ENCODE measurements at regions not wholly inside any gene's neighbourhood (a gene's known extent, or its start where the extent isn't known, plus 50 kb on each side); places are given as distances from the start of the nearest gene placed in this dataset.

DNA sequence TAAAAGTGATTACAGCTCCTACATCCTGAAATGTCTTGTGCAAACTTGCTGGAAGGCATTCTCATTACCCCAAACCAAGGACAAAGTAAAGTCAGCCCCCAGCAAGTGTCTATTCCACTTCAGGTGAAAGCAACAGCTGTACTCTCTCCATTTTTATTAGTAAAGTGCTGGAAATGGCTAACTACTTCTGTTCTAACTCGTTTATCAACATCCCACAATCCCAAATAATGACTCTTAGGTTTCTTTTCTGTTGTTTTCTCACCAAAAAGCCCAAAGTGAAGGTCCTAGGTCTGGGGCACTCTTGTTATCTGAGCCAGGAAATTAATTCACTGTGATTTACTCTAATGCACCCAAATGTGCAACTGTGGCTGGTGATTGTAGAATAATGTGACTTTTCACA lies 105.7 kb downstream of the LRRC30 start:
- Histone ChIP-seq H3K4me1 (ENCODE audit: control insufficient read depth in 2 of 2, insufficient read depth in 2 of 2, low read length in 2 of 2) (no peaks in the 10 kb centered on the region), H3K27ac (ENCODE audit: low read depth in 1 of 2, low read length in 1 of 2) (no peak overlapping the region), H3K27me3 (ENCODE audit: control insufficient read depth in 2 of 2, insufficient read depth in 1 of 2, low read length in 1 of 2) (no peaks in the 10 kb centered on the region), H3K36me3 (ENCODE audit: control insufficient read depth in 2 of 2, insufficient read depth in 2 of 2, low read length in 1 of 2) (no peaks in the 10 kb centered on the region), H3K4me3 (ENCODE audit: low read length in 2 of 2) (no peak overlapping the region), H3K9me3 (ENCODE audit: control insufficient read depth in 2 of 2, insufficient read depth in 1 of 2, low read length in 1 of 2) (no peaks in the 10 kb centered on the region)
- no peak for DNase-seq (ENCODE audit: low read depth in 6 of 9, low spot score in 9 of 9)
- WGBS = 64% methylated on average over 1 of the region's 1 CpG

DNA sequence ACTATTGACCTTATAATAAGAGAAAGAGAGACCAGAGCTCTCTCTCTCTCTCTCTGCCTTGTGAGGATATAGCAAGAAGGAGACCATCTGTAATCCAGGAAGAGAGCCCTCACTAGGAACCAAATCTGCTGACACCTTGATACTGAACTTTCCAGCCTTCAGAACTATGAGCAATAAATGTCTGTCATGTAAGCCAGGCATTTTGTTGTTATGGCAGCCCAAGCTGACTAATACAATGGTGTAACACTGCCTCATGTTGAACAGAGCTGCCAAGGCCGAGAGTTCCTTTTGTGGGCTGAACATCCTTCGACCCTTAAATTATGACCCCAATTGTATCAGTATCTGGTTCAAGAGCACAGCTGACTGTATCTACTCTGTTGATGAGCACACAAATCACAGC lies 108.0 kb downstream of the LRRC30 start:
- Histone ChIP-seq H3K4me3 (ENCODE audit: low read length in 2 of 2) (no peak overlapping the region), H3K4me1 (ENCODE audit: control insufficient read depth in 2 of 2, insufficient read depth in 2 of 2, low read length in 2 of 2) (no peaks in the 10 kb centered on the region), H3K27me3 (ENCODE audit: control insufficient read depth in 2 of 2, insufficient read depth in 1 of 2, low read length in 1 of 2) (no peaks in the 10 kb centered on the region), H3K27ac (ENCODE audit: low read depth in 1 of 2, low read length in 1 of 2) (no peak overlapping the region), H3K9me3 (ENCODE audit: control insufficient read depth in 2 of 2, insufficient read depth in 1 of 2, low read length in 1 of 2) (no peaks in the 10 kb centered on the region), H3K36me3 (ENCODE audit: control insufficient read depth in 2 of 2, insufficient read depth in 2 of 2, low read length in 1 of 2) (no peaks in the 10 kb centered on the region)
- 98% methylated on average over 2 of the region's 2 CpGs for WGBS
- no peak for DNase-seq (ENCODE audit: low read depth in 6 of 9, low spot score in 9 of 9)

DNA sequence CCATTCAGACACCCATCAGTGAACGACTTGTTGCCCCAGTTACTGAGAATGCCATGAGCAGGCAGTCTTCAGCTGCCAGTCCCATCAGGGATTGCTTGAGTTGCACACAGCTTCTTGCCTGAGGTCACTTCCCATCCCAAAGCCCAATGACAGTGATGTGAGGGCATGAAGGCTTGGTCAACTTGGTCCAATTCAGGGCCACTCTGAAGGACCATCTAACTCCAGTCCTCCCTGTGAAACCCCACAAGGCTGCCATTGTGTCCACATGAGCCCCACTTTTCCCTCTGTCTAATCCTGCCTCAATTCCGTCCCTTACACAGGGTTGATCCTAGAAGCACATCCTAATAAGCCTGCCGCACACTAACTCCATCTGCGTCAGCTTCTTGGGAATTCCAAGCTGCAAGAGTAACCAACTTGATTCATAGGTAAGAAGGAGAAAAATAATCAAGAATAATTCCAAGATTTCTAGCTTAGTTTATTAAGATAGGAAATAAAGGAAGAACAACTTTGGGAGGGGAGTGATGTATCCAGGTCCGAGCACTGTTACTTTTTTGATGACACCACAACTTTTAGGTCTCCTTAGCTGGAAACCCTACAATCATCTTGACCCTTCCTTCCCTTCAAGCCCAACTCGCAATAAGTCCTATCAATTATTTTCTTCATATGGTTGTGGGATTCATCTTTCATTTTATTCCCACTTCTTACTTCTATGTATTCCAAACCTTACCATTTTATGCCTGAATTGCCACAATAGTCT lies 110.9 kb downstream of the LRRC30 start:
- H3K4me3 ChIP-seq (ENCODE audit: low read length in 2 of 2) = no peak overlapping the region
- H3K27me3 ChIP-seq (ENCODE audit: control insufficient read depth in 2 of 2, insufficient read depth in 1 of 2, low read length in 1 of 2) = no peaks in the 10 kb centered on the region
- no peak for DNase-seq (ENCODE audit: low read depth in 6 of 9, low spot score in 9 of 9)
- WGBS = 96% methylated on average over 6 of the region's 6 CpGs
- H3K36me3 ChIP-seq (ENCODE audit: control insufficient read depth in 2 of 2, insufficient read depth in 2 of 2, low read length in 1 of 2) = no peaks in the 10 kb centered on the region
- no peak overlapping the region for H3K27ac ChIP-seq (ENCODE audit: low read depth in 1 of 2, low read length in 1 of 2)
- no peaks in the 10 kb centered on the region for H3K9me3 ChIP-seq (ENCODE audit: control insufficient read depth in 2 of 2, insufficient read depth in 1 of 2, low read length in 1 of 2)
- H3K4me1 ChIP-seq (ENCODE audit: control insufficient read depth in 2 of 2, insufficient read depth in 2 of 2, low read length in 2 of 2) = no peaks in the 10 kb centered on the region

DNA sequence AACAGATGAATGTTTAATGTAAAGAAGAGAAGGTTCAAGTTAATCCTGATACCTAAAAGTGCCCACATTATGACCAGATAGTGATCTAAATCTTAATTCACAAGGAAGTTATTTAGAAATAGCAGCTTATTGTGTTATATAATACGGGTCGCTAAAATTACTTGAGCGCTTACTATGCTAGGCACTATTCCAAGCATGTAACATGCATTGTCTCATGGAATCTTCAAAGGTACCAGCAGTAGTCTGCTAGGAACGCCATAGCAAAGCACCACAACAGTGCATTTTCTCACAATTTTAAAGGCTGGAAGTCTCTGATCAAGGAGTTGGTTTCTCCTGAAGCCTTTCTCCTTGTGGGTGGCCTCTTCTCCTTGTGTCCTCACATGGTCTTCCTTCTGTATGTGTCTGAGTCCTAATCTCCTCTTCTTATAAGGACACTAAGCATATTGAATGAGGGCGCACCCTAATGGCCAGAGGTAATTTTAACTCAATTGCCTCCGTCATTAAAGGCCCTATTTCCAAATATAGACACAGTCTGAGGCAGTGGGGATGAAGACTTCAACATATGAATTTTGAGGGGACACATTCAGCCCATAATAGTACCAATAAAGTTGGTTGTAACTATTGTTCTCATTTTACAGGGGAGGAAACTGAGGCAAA lies 118.4 kb downstream of the LRRC30 start:
- 95% methylated on average over 6 of the region's 6 CpGs for WGBS
- Histone ChIP-seq H3K4me3 (ENCODE audit: low read length in 2 of 2) (no peak overlapping the region), H3K27ac (ENCODE audit: low read depth in 1 of 2, low read length in 1 of 2) (no peak overlapping the region), H3K27me3 (ENCODE audit: control insufficient read depth in 2 of 2, insufficient read depth in 1 of 2, low read length in 1 of 2) (no peaks in the 10 kb centered on the region), H3K36me3 (ENCODE audit: control insufficient read depth in 2 of 2, insufficient read depth in 2 of 2, low read length in 1 of 2) (no peaks in the 10 kb centered on the region), H3K9me3 (ENCODE audit: control insufficient read depth in 2 of 2, insufficient read depth in 1 of 2, low read length in 1 of 2) (no peaks in the 10 kb centered on the region), H3K4me1 (ENCODE audit: control insufficient read depth in 2 of 2, insufficient read depth in 2 of 2, low read length in 2 of 2) (no peaks in the 10 kb centered on the region)
- DNase-seq (ENCODE audit: low read depth in 6 of 9, low spot score in 9 of 9) = no peak

DNA sequence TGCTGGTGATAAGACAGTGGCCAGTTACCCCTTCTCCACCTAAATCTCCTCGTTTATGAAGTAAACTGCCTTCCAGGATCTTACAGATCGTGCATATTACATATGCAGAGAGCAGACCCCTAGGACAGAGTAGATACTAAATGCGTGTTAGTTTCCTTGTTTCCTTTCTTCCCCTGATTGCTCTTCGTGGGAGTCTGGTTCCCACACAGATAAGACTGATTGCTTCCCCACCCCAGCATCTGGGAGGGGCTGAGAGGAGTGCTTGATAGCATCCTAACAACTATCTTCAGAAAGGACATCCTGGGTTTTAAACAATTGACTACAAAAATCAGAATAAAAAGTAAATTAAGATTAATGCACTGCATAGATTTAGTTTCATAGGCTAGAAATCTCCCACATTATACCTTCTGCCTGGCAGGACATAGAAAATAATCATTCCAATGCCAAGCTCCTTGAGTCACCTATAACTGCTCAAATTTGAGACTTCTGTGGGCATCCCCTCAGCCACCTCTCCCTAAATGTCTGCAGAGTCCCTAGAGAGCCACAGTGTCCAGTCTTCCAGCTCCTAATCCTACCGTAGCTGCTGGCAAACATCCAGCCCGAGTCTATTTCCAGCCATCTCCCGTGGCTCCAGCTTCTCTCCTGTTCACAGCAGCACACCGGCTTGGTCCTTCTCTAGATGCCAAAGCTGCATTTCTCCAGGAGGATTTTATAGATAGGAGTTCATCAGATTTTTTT lies 128.3 kb downstream of the LRRC30 start:
- Histone ChIP-seq H3K27me3 (ENCODE audit: control insufficient read depth in 2 of 2, insufficient read depth in 1 of 2, low read length in 1 of 2) (no peaks in the 10 kb centered on the region), H3K4me3 (ENCODE audit: low read length in 2 of 2) (no peak overlapping the region), H3K9me3 (ENCODE audit: control insufficient read depth in 2 of 2, insufficient read depth in 1 of 2, low read length in 1 of 2) (no peaks in the 10 kb centered on the region), H3K36me3 (ENCODE audit: control insufficient read depth in 2 of 2, insufficient read depth in 2 of 2, low read length in 1 of 2) (no peaks in the 10 kb centered on the region), H3K4me1 (ENCODE audit: control insufficient read depth in 2 of 2, insufficient read depth in 2 of 2, low read length in 2 of 2) (peaks cover 0 to 3% of the 10 kb centered on the region in 2 donors), H3K27ac (ENCODE audit: low read depth in 1 of 2, low read length in 1 of 2) (no peak overlapping the region)
- WGBS = 78% methylated on average over 8 of the region's 8 CpGs
- no peak for DNase-seq (ENCODE audit: low read depth in 6 of 9, low spot score in 9 of 9)

DNA sequence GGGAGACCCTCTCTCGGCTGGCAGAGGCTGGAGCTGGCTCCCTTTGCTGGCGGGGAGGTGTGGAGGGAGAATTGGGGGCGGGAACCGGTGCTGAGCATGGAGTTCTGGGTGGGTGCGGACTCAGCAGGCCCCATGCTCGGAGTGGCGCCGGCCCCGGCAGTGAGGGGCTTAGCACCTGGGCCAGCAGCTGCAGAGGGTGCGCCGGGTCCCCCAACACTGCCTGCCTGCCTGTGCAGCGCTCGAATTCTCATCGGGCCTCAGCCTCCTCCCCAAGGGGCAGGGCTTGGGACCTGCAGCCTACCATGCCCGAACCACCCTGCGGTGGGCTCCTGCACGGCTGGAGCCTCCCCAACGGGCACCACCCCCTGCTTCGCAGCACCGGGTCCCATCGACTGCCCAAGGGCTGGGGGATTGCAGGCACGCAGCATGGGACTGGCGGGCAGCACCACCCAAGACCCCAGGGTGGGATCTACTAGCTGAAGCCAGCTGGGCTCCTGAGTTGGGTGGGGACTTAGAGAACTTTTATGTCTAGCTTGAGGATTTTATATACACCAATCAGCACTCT lies 129.8 kb downstream of the LRRC30 start:
- WGBS = 97% methylated on average over 23 of the region's 23 CpGs
- Histone ChIP-seq H3K4me3 (ENCODE audit: low read length in 2 of 2) (no peak overlapping the region), H3K4me1 (ENCODE audit: control insufficient read depth in 2 of 2, insufficient read depth in 2 of 2, low read length in 2 of 2) (peaks cover 0 to 3% of the 10 kb centered on the region in 2 donors), H3K27ac (ENCODE audit: low read depth in 1 of 2, low read length in 1 of 2) (peak overlapping the region in 1 of 2 donors; percentile 18), H3K36me3 (ENCODE audit: control insufficient read depth in 2 of 2, insufficient read depth in 2 of 2, low read length in 1 of 2) (no peaks in the 10 kb centered on the region), H3K27me3 (ENCODE audit: control insufficient read depth in 2 of 2, insufficient read depth in 1 of 2, low read length in 1 of 2) (no peaks in the 10 kb centered on the region), H3K9me3 (ENCODE audit: control insufficient read depth in 2 of 2, insufficient read depth in 1 of 2, low read length in 1 of 2) (no peaks in the 10 kb centered on the region)
- no peak for DNase-seq (ENCODE audit: low read depth in 6 of 9, low spot score in 9 of 9)

DNA sequence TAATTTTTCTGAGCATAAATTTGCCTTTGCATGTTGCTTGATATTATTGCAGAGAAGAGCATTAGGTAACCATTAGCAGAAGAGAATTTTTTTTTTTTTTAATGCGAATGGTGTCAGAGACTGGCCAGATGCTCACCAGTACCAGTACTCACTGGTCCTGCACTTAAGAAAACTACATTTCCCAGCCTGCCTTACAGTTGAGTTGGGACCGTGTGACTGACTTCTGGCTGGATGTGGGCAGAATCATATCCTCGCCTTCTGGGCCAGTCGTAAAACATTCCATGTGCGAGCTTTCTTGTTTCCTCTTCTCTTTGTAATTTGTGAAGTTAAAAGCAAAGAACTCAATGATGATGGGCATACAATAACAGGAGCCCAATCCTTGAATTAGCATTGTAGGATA lies 132.4 kb downstream of the LRRC30 start:
- H3K4me3 ChIP-seq (ENCODE audit: low read length in 2 of 2) = no peak overlapping the region
- DNase-seq (ENCODE audit: low read depth in 6 of 9, low spot score in 9 of 9) = no peak
- WGBS = 90% methylated on average over 5 of the region's 5 CpGs

DNA sequence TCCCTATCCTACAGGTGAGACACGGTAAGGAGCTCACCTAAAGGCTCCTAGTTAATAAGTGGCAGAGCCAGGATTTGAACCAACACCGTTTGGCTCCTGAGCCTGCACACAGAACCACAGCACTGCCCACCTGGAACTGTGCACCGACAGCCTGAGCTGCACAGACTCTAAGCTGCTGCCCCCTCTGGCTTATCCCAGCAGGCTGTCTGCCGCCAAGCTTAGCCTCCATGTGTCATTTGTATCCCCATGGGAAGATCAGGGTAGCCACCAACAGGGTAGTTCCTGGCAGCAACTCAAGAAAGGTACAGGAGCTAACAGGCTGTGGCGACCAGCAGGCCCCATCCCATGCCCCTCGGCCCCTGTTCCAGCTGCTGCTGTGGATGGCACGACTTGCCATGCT lies 135.7 kb downstream of the LRRC30 start:
- no peak overlapping the region for H3K27ac ChIP-seq (ENCODE audit: low read depth in 1 of 2, low read length in 1 of 2)
- peaks cover 0 to 7% of the 10 kb centered on the region in 2 donors for H3K4me1 ChIP-seq (ENCODE audit: control insufficient read depth in 2 of 2, insufficient read depth in 2 of 2, low read length in 2 of 2)
- DNase-seq (ENCODE audit: low read depth in 6 of 9, low spot score in 9 of 9) = no peak
- H3K36me3 ChIP-seq (ENCODE audit: control insufficient read depth in 2 of 2, insufficient read depth in 2 of 2, low read length in 1 of 2) = no peaks in the 10 kb centered on the region
- peaks cover 0 to 1% of the 10 kb centered on the region in 2 donors for H3K9me3 ChIP-seq (ENCODE audit: control insufficient read depth in 2 of 2, insufficient read depth in 1 of 2, low read length in 1 of 2)
- WGBS = 80% methylated on average over 7 of the region's 7 CpGs
- no peaks in the 10 kb centered on the region for H3K27me3 ChIP-seq (ENCODE audit: control insufficient read depth in 2 of 2, insufficient read depth in 1 of 2, low read length in 1 of 2)
- no peak overlapping the region for H3K4me3 ChIP-seq (ENCODE audit: low read length in 2 of 2)

More for the DNA sequence above, 132.4 kb downstream of the LRRC30 start:
- no peaks in the 10 kb centered on the region for H3K27me3 ChIP-seq (ENCODE audit: control insufficient read depth in 2 of 2, insufficient read depth in 1 of 2, low read length in 1 of 2)
- H3K4me1 ChIP-seq (ENCODE audit: control insufficient read depth in 2 of 2, insufficient read depth in 2 of 2, low read length in 2 of 2) = peaks cover 0 to 3% of the 10 kb centered on the region in 2 donors
- no peak overlapping the region for H3K27ac ChIP-seq (ENCODE audit: low read depth in 1 of 2, low read length in 1 of 2)
- H3K9me3 ChIP-seq (ENCODE audit: control insufficient read depth in 2 of 2, insufficient read depth in 1 of 2, low read length in 1 of 2) = no peaks in the 10 kb centered on the region
- no peaks in the 10 kb centered on the region for H3K36me3 ChIP-seq (ENCODE audit: control insufficient read depth in 2 of 2, insufficient read depth in 2 of 2, low read length in 1 of 2)

DNA sequence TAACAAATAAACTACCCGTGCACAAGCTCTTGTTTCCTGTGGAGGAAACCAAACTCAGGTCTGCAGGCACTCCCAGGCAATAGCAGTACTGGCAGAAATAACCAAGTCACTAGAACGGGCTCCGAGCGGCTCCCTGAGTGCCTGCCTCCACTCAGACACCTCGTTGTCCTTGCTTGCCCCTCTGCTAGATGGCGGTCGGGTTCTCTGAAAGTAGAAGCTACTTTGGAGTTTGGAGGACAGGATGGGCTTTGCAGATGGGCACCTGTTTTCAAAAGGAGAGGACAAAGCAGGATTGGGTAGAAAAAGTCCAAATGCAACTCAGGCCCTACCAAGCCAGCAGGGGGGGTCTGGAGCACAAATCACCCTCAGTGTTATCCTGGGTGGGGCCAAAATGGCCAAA lies 136.4 kb downstream of the LRRC30 start:
- H3K4me1 ChIP-seq (ENCODE audit: control insufficient read depth in 2 of 2, insufficient read depth in 2 of 2, low read length in 2 of 2) = peaks cover 0 to 6% of the 10 kb centered on the region in 2 donors
- H3K4me3 ChIP-seq (ENCODE audit: low read length in 2 of 2) = no peak overlapping the region
- WGBS = 25% methylated on average over 7 of the region's 7 CpGs
- no peaks in the 10 kb centered on the region for H3K36me3 ChIP-seq (ENCODE audit: control insufficient read depth in 2 of 2, insufficient read depth in 2 of 2, low read length in 1 of 2)
- H3K27ac ChIP-seq (ENCODE audit: low read depth in 1 of 2, low read length in 1 of 2) = no peak overlapping the region
- DNase-seq (ENCODE audit: low read depth in 6 of 9, low spot score in 9 of 9) = no peak
- H3K9me3 ChIP-seq (ENCODE audit: control insufficient read depth in 2 of 2, insufficient read depth in 1 of 2, low read length in 1 of 2) = peaks cover 0 to 1% of the 10 kb centered on the region in 2 donors
- H3K27me3 ChIP-seq (ENCODE audit: control insufficient read depth in 2 of 2, insufficient read depth in 1 of 2, low read length in 1 of 2) = no peaks in the 10 kb centered on the region

All from thymus (tissue), 11 donors.